MM.1S (cell line): ENCODE measurements at regions not wholly inside any gene's neighbourhood (a gene's known extent, or its start where the extent isn't known, plus 50 kb on each side); places are given as distances from the start of the nearest gene placed in this dataset.

Source experiments
- CTCF ChIP-seq: fragments of 300-600 bp; sonication (generic); IDR thresholded peaks from 2 replicates; pipeline ENCODE4 v1.5.1; 2016; ENCODE audit warnings: antibody characterized with exemption, low read length, mixed read lengths
- EZH2 ChIP-seq: fragments of 300-600 bp; sonication (generic); optimal IDR thresholded peaks from 2 replicates; pipeline ENCODE3; 2017; ENCODE audit warnings: low read depth, mild to moderate bottlenecking, antibody characterized with exemption, low read length, mixed read lengths

DNA sequence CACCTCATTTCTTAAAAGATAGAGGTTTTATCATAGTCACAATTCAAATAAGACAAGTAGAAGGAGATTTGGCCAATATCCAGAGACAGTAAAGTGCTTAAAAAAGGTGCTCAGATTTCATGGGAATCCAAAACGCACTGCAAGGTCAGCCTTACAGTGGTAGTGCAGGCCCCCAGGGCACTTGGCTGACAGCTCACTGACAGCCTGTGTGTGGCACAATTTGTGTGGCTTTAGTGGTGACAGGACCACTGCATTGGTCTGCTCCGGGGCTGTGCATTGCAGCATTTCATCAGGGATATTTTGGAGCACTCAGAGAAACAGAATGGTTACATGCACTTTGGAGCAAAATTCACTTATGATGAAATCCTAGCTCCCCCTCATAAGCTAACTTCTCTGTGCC is 544.3 kb downstream of the NTRK3 start:
- TF ChIP-seq EZH2 (no peak), CTCF (no peak)
